ENCODE measurements at regions not wholly inside any gene's neighbourhood (a gene's known extent, or its start where the extent isn't known, plus 50 kb on each side); places are given as distances from the start of the nearest gene placed in this dataset. TPM values are rescaled to one million over a fixed set of nuclear protein-coding genes. Genes with fewer than 3 reads are reported as not detected.

GRCh38 chr16:51222016-51222415, 70.9 kb upstream of the SALL1 start:
- DNase-seq (ENCODE audit: low read depth): no peak

GRCh38 chr16:51211148-51211547, 60.1 kb upstream of the SALL1 start:
- no peak for DNase-seq (ENCODE audit: low read depth)

- DNase-seq (ENCODE audit: low read depth): no peak
Observed at GRCh38 chr16:51210087-51210486, 59.0 kb upstream of the SALL1 start.

GRCh38 chr16:51201604-51202003, 50.5 kb upstream of the SALL1 start:
- DNase-seq (ENCODE audit: low read depth): no peak

Small RNAs in the stretch of these regions (small RNA-seq; reads per million reads assigned to genes)
- gene AC137527.1: not detected

Data from HT1080 (cell line).